ENCODE measurements at regions not wholly inside any gene's neighbourhood (a gene's known extent, or its start where the extent isn't known, plus 50 kb on each side); places are given as distances from the start of the nearest gene placed in this dataset.
"Not testable (repeated sequence)": the region's sequence is repeated elsewhere in the genome, so short reads cannot be mapped to it uniquely, and the experiment has no call there.

- no peak for DNase-seq
Measured at GRCh38 chr7:67631476-67631875, 634.8 kb downstream of the TYW1 start.

DNA sequence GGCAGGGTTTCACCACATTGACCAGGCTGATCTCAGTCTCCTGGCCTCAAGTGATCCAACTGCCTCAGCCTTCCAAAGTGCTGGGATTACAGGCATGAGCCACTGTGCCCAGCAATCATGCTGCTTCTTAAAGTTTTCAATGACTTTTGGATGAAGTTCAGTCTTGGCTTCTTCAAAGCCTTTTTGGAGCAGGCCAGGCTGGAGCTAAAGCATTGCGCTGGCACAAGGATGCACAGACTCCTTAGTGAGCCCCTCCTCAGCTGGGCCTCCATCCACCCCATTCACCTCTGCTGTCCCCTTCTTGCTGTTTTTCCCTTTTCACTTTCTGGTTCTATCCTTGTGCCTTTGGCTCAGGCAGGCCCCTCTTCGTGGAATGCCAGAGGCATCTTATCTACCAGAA, 638.6 kb downstream of the TYW1 start:
- no peak for DNase-seq

DNA sequence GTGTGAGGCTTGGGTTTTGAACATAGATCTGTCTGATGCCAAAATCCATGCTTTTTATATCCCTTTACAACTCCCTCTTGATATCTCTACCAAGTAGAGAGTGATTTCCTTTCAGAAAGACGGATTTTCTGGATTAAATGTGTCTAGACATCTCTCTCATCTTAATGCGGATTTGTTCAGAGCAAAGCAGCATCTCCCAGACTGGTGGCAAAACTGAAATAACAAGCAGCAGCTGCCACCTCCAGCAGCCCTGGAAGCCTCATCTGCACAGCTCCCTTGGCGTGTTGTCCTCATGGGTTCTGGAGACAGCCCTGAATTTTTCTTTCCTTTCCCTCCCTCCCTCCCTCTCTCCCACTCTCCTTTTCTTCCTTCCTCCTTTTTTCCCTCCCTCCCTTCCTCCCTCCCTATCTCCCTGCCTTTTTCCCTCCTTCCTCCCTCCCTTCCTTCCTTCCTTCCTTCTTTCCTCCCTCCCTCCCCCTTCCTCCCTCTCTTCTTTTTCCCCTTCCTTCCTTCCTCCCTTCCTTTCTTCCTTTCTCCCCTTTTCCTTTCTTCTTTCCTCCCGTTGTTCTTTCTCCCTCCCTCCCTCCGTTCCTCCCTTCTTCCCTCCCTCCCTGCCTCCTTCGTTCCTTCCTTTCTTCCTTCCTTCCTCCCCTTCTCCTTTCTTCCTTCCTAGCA, 639.9 kb downstream of the TYW1 start:
- DNase-seq: no peak

DNA sequence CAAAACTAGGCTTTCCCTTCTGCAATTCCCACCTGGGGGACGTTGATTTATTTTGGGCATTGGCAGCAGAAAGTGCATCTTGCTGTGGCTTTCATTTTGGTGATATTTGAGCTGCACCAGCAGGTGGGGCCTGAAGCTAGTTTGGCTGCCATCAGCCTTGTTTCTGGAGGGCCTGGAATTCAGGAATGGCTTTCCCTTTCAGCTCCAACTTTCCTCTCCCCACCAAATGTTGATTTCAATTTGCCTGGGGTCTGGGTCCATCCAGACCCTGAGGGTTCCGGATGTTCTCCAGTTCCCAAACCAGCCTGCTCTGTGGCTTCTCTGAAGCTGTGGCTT, 640.4 kb downstream of the TYW1 start:
- DNase-seq: no peak

GRCh38 chr7:67642542-67642941, 645.9 kb downstream of the TYW1 start:
- not testable (repeated sequence) for DNase-seq

DNA sequence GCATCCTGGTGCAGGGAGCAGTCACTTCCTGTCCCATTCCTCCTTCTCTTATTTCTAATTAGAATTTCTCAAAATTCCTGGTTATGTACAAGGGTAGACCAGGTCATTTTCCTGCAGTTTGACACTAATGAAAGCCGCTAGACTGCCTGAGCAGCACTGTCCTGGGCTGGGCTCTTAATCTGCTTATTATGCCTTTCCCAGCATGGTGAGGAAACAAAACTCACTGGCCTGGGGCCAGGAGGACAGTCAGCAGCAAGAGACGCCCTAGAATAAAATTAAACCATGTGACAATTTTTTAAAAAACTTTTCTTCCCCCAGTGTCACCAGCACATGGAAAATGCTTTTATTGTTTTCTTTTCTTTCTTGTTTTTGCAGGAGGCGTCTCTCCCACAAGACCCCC, 647.5 kb downstream of the TYW1 start:
- no peak for DNase-seq

GRCh38 chr7:67652937-67653336, 656.3 kb downstream of the TYW1 start:
- DNase-seq: no peak

DNA sequence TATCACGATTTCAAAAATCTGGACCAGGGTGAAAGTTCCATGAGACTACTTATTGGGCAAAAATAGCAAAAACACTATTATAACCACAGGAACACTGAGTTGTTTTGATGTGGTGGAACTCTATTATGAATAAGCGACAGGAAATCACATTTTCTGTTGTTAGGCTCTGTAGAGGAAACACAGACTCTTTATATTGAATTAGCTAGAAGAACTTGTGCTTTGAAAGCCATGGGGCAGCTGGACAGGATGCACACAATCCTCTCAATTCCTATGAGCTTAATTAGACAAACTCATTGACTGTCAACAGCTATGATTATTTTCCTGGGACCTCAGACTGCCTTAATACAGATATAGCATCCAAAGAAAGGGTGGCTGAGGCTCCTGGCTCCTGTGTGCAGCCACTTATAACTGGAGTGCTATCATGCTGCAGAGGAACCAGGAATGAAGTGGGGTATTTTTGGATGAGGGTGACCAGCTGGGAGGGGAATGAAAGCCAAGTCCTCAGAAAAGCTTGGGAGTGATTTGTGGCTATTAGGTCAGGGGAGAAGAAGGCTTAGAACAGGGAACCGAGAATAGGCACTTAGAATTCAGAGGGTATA, 657.3 kb downstream of the TYW1 start:
- DNase-seq: no peak

- no peak for DNase-seq
Measured at GRCh38 chr7:67654642-67655041, 658.0 kb downstream of the TYW1 start.

GRCh38 chr7:67655168-67655567, 658.5 kb downstream of the TYW1 start:
- DNase-seq: no peak

DNA sequence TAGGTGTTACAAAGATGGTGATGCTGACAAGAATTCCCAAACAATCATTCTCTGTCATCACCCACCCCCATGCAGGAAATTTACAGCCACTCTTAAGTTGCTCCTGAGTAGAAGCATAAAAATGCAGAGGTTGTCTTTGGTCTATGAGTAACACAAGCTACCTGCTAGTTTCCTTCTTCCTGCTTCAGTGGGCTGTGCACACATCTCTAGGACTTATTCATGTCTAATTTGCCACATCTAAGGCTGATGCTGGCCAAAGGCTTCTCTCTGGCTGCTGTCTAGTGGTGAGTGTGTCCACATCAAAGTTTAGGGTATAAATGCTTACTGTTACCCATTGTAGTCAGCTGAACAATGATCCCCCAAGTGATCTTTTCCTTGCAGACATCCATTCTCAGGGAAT, 662.5 kb downstream of the TYW1 start:
- DNase-seq: no peak

DNA sequence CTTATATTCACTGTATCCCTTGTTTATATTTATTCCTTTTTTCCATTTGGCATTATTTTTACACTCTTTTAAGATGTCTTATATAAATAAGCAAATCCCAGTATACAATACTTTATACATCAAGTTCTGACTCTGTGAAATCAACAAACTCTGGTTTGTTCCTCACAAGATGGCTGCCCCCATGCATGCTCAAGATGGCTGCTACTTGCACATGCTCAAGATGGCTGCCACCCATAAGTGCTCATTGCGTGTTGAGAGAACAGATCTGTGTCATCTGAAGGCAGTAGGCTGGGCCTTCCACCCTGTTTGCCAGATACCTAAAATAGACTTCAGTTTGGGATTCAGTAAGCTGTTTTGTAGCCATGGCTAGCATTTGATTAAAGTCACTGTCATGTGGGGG, 666.2 kb downstream of the TYW1 start:
- no peak for DNase-seq

DNA sequence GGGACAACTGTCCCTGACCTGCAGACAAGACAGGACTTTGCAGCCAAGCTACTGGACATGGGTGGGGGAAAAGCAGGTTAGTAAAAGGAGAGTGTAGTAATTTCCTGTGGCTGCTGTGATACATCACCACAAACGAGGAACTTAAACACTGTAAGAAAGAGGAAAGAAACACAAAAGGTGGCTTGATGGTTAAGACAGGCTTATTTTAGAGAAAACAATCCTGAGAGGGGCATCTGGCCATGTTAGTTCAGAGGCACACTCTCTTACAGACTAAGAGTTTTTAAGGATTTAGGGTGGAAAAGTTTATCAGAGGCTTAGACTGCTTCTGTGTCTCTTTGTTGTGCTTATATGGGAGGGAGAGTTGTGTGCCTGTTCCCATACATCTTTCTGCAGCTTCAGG, 667.0 kb downstream of the TYW1 start:
- no peak for DNase-seq

DNA sequence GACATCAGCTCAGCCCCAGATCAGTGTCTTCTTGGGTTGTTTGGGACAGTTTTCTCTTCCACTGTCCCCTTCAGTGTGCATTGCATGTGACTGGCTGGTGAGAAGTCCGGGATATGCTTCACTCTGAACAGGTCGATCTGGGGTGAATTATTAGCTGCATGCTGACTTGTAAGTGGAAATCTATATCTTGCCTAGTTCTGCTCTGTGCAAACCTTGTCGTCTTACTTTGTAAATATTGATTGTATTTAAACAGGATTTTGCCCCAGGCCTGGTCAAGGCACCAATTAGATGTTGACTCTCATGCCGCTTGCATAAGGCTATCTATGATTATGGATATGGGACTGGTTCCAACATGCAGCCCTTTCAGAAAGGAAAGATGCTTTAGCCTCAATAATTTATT, 669.7 kb downstream of the TYW1 start:
- not testable (repeated sequence) for DNase-seq

DNA sequence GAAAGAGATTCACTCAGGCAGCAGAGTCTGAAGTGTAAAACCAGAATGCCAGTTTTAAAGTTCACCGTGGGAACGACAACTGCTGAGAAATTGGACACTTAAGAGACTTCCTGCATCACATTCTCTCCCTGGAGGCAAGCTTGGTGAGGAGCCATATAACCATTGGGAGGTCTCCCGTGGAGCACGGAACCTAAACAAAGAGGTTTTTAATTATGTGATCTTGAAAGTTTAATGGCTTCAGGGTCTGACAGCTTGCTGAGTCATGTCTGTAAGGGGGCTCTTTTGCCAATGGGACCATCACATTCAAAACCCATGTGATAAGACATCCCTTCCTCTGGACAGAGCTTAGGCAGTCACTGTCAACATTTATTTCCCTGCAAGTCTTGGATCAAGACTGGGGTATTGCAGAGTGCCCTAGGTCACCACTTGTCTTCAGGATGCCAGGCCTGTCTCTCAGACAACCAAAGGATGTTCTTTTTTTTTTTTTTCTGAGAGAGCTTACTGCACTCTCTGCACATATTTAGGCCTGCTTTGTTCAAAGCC, 674.4 kb downstream of the TYW1 start:
- DNase-seq: no peak

DNA sequence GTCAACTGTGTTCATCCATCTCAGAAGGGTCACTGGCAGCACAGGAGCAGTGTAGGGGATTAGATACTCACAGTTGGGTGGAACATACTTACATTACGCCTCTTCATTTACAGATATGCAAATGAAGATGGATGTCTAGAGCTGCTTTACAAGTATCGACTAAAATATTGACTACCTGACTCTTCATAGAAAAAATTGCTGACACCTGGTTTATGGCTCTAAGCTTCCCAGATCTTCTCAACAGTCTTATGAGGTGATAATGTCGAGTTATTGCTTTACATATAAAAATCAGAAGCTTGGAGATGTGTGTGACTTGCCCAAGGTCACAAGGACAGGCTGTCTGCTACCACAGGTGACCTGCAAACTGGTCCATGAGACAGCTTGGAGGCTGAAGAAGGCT, 677.2 kb downstream of the TYW1 start:
- DNase-seq: no peak

DNA sequence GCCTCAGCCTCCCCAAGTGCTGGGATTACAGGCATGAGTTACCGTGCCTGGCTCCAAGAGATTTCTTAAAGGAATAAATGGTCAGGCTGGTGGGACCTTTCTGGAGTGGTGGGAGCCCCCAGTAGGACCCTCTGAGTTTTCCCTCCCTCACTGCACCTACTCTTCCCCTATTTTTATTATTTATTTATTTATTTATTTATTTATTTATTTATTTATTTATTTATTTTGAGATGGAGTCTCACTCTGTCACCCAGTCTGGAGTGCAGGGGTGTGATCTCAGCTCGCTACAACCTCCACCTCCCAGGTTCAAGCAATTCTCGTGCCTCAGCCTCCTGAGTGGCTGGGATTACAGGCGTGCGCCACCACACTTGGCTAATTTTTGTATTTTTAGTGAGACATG, 678.2 kb downstream of the TYW1 start:
- not testable (repeated sequence) for DNase-seq

- no peak for DNase-seq
Measured at GRCh38 chr7:67675971-67676370, 679.3 kb downstream of the TYW1 start.

GRCh38 chr7:67678419-67678818, 681.8 kb downstream of the TYW1 start:
- no peak for DNase-seq

- no peak for DNase-seq
Measured at GRCh38 chr7:67683628-67684027, 687.0 kb downstream of the TYW1 start.

- DNase-seq: no peak
Measured at GRCh38 chr7:67690700-67691099, 694.1 kb downstream of the TYW1 start.

DNA sequence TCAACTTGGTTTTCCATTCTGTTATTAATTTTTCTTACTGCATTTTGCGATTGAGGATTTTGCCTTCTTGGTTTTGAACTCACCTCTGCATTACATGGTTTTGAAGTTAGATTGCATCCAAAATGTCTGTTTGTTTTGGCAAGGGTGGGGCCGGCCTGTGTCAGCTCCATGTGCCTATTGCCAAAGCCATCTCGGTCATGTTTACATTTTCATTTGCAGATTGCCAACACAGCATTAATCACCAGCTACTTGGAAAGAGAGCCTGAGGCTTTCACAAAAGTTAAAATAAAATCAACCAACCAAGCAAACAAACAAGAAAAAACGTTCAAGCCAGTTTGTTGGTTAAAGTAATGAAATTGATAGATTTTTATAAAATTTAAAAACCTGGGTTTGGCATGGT, 695.8 kb downstream of the TYW1 start:
- DNase-seq: peak; percentile 17

DNA sequence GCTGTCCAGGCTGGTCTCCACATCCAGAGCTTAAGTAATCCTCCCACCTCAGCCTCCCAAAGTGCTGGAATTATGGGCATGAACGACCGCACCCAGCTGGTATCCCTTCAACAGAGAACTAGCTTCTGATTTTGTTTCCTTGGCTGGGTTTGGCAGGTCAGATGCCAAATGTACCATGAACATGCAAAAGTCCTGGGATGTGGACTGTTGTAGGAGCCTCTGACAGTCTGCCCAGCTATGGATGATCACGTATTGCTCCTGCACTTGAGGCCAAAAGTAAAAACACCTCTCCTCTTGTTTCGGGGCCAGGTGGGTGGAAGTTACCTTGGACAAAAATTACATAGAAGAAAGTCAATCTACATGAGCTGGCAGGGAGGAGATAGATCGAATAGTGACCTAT, 699.5 kb downstream of the TYW1 start:
- no peak for DNase-seq

DNA sequence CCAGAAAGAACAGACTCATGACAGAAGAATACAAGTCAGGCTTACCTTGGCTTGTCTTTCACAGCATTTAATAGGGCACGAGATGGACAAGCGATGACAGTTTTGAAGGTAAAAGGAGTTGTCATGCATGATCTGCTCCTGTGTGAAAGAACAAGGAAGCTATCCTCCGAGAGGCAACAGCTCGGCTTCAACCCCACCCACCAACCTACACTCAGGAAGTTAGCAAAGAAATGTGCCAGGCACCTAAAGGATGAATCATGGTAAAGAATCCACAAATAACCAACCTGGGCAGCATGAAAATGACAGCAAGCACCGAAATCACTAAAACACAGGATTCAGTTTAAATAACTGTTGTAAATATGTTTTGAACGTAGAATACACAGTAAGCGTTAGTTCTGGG, 700.2 kb downstream of the TYW1 start:
- DNase-seq: no peak

GRCh38 chr7:67698354-67698753, 701.7 kb downstream of the TYW1 start:
- DNase-seq: no peak
